ENCODE measurements at regions not wholly inside any gene's neighbourhood (a gene's known extent, or its start where the extent isn't known, plus 50 kb on each side); places are given as distances from the start of the nearest gene placed in this dataset.
"Not testable (repeated sequence)": the region's sequence is repeated elsewhere in the genome, so short reads cannot be mapped to it uniquely, and the experiment has no call there.

DNA sequence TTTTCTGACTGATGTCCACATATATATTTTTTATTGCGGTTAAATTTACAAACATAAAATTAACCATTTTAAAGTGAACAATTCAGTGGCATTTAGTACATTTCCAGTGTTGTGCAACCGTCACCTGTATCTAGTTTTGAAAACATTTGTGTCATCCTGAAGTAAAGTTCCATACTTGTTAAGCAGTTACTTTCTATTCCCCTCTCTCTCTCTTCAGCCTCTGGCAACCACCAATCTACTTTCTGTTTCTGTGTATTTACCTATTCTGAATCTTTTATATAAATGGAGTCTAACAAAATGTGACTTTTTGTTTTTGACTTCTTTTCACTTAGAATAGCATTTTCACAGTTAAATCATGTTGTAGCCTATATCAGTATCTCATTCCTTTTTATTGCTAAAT lies 480.1 kb upstream of the SMARCA2 start:
- no peak overlapping the region for H3K27ac Mint-ChIP-seq
- H3K9me3 Mint-ChIP-seq = peaks cover 0 to 8% (median 0%) of the 10 kb centered on the region in 9 donors
- no peak overlapping the region for H3K4me3 Mint-ChIP-seq
- DNase-seq (no peak), ATAC-seq (no peak)
- H3K36me3 Mint-ChIP-seq = no peaks in the 10 kb centered on the region
- POLR2A ChIA-PET = no interaction called here
- no peaks in the 10 kb centered on the region for H3K4me1 Mint-ChIP-seq
- peaks cover 0 to 11% (median 0%) of the 10 kb centered on the region in 5 donors for H3K27me3 Mint-ChIP-seq

DNA sequence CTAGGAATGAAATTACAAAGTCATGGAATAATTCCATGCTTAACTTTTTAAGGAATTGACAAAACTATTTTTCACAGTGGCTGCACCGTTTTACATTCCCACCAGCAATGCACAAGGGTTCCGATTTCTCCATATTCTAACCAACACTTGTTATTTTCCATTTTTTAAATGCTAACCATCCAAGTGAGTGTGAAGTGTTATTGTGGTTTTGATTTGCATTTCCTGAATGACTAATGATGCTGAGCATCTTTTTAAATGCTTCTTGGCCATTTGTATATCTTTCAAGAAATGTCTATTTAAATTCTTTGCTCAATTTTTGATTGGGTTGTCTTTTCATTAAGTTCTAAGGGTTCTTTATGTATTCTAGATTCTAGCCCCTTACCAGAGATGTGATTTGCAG lies 479.5 kb upstream of the SMARCA2 start:
- POLR2A ChIA-PET = no interaction called here
- no peak for DNase-seq
- peaks cover 0 to 11% (median 0%) of the 10 kb centered on the region in 5 donors for H3K27me3 Mint-ChIP-seq
- no peaks in the 10 kb centered on the region for H3K4me1 Mint-ChIP-seq
- peaks cover 0 to 8% (median 0%) of the 10 kb centered on the region in 9 donors for H3K9me3 Mint-ChIP-seq
- no peak overlapping the region for H3K4me3 Mint-ChIP-seq
- no peaks in the 10 kb centered on the region for H3K36me3 Mint-ChIP-seq
- H3K27ac Mint-ChIP-seq = no peak overlapping the region
- no peak for ATAC-seq

DNA sequence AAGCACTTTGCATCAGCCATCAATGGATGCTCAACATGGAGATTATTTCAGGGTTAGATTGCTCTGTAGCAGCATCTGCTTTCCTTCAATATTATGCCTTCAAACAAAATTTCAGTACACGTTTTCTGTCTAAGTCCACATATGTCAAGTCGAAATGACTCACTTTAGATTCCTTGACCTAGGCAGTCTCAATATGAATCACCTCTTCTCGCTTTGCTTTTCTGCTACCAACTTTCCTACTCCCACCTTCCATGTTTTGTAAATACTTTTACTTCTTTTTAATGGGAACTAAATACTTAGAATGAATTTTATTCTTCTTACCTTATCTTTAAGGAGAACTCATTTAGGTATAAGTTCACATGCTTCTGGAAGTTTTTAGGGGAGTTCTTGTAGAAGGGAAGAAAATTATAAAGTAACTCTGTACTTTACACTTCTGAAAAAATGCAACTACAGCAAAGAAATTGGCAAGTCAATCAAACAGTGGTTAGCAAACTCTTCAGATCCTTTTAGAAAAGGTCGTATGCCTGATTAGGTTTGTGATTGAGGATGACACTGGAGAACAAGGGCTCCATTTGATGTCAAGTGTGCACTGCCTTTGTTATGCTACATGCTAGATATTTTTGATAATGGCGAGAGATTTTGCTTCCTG lies 478.5 kb upstream of the SMARCA2 start:
- Mint-ChIP-seq H3K36me3 (no peaks in the 10 kb centered on the region), H3K9me3 (peaks cover 0 to 8% (median 0%) of the 10 kb centered on the region in 9 donors), H3K27ac (no peak overlapping the region), H3K4me1 (no peaks in the 10 kb centered on the region), H3K4me3 (no peak overlapping the region), H3K27me3 (peaks cover 0 to 11% (median 0%) of the 10 kb centered on the region in 5 donors)
- POLR2A ChIA-PET = no interaction called here
- DNase-seq (no peak), ATAC-seq (no peak)

DNA sequence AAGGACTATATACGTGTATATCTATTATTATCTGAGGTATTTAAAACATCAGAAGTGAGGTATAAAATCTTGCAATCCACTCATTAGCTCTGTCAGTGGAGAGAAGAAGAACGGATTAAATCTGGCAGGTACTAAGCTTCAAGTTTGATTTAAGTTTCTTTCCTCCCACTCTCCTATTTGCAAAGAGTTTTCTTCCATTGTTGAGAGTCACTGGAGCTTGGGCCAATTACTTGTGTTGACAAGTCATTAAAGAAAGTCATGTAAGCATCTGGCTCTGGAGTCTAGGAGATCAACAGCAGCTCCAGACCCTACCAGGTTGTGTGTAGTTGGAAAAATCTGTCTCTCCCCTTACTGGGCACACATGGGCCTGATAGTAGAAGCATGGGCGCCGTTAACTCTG lies 476.8 kb upstream of the SMARCA2 start:
- no peak for DNase-seq
- no peak for ATAC-seq
- H3K27ac Mint-ChIP-seq = no peak overlapping the region
- no peaks in the 10 kb centered on the region for H3K4me1 Mint-ChIP-seq
- peaks cover 0 to 11% (median 0%) of the 10 kb centered on the region in 5 donors for H3K27me3 Mint-ChIP-seq
- no peaks in the 10 kb centered on the region for H3K36me3 Mint-ChIP-seq
- POLR2A ChIA-PET = no interaction called here
- H3K9me3 Mint-ChIP-seq = peaks cover 0 to 17% (median 0%) of the 10 kb centered on the region in 9 donors
- no peak overlapping the region for H3K4me3 Mint-ChIP-seq

DNA sequence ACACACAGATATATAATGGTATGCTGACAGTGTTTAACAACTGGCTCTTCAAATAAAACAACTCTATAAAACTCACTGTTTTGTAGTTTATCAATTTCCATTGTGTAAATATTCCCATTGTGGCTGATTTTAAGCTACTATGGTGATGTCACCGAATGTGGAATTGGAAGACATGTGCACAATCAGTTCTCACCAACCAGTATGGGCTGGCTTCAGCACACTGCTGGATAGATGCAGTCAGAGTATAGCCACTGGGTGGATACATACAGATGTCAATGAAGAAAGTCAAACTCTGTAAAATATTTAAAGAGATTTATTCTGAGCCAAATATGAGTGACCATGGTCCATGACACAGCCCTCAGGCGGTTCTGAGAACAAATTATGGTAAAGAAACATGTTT lies 475.9 kb upstream of the SMARCA2 start:
- POLR2A ChIA-PET = no interaction called here
- Mint-ChIP-seq H3K27ac (no peak overlapping the region), H3K9me3 (peaks cover 0 to 13% (median 0%) of the 10 kb centered on the region in 9 donors), H3K36me3 (no peaks in the 10 kb centered on the region), H3K27me3 (peaks cover 0 to 11% (median 0%) of the 10 kb centered on the region in 5 donors), H3K4me1 (no peaks in the 10 kb centered on the region), H3K4me3 (no peak overlapping the region)
- ATAC-seq = no peak
- DNase-seq = no peak

DNA sequence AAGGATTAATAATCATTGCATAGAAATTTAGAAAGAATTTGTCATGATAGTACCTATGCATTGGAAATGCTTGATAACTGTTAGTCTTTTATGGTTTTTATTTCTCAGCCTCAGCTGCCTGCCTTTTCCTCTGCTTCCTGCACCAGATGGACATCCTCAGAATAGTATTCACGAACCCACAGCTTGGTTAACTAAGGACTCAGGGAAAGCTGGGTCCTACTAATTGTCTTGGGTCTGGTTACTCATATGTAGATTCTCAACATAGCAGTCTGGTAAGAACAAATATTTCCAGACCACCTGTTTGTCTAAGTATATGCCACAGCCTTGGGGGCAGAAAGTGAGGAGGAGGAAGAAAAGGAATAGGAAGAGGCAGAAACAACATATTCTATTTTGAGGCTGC lies 464.5 kb upstream of the SMARCA2 start:
- H3K36me3 Mint-ChIP-seq = no peaks in the 10 kb centered on the region
- POLR2A ChIA-PET = no interaction called here
- ATAC-seq (no peak), DNase-seq (no peak)
- no peak overlapping the region for H3K4me3 Mint-ChIP-seq
- peaks cover 0 to 21% (median 9%) of the 10 kb centered on the region in 5 donors for H3K27me3 Mint-ChIP-seq
- peaks cover 0 to 10% (median 2%) of the 10 kb centered on the region in 9 donors for H3K9me3 Mint-ChIP-seq
- H3K4me1 Mint-ChIP-seq = no peaks in the 10 kb centered on the region
- no peak overlapping the region for H3K27ac Mint-ChIP-seq

DNA sequence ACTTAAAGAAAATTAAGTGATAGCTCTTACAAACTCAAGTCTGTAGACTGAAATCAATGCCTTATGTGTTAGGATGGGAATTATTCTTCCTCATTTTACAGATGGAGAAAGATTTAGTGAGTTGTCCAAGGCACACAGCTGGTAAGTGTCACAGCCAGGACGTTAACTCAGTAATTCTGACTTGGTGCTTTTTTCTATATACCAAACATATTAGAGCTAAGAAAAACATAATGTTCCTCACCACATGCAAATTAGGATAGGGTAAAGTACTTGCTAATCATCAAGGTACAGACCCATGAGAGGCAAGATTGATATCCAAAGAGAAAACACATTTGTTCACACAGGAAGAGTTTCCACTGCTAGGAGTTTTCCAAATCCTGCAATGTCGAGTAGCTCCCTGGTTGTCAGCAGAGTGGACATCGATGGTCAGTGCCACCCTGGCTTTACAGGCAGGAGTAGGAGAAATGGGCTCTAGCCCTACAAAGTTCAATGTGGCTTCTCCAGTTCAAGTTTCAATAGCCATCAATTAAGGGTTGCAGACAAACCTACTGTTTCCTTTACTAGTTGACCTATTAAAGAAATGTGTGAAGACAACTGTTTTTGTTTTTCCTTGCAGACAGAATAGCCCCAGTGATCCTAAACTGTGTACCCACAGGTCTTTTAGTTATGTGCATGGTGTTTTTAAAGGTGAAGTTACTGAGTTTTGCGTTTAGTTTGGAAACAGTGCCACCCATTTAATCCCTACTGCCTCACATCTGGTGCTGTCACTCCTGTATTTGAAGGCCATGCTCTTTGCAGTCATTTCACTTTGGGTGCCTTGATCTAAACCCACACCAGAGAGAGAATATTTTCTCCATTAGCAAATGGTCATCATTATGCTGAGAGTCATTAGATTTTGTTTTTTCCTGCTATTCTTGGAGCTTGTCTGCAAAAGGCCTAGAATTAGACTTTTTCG lies 460.8 kb upstream of the SMARCA2 start:
- no peak overlapping the region for H3K4me3 Mint-ChIP-seq
- H3K4me1 Mint-ChIP-seq = no peaks in the 10 kb centered on the region
- no peaks in the 10 kb centered on the region for H3K36me3 Mint-ChIP-seq
- H3K27ac Mint-ChIP-seq = no peak overlapping the region
- POLR2A ChIA-PET = no interaction called here
- DNase-seq (no peak), ATAC-seq (no peak)
- peaks cover 0 to 19% (median 2%) of the 10 kb centered on the region in 9 donors for H3K9me3 Mint-ChIP-seq
- peaks cover 0 to 25% (median 3%) of the 10 kb centered on the region in 5 donors for H3K27me3 Mint-ChIP-seq

DNA sequence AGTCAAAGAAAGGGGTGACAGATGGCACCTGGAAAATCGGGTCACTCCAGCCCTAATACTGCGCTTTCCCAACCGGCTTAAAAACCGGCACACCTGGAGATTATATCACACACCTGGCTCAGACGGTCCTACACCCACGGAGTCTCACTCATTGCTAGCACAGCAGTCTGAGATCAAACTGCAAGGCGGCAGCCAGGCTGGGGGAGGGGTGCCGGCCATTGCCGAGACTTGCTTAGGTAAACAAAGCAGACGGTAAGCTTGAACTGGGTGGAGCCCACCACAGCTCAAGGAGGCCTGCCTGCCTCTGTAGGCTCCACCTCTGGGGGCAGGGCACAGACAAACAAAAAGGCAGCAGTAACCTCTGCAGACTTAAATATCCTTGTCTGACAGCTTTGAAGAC lies 456.5 kb upstream of the SMARCA2 start:
- Mint-ChIP-seq H3K9me3 (peaks cover 0 to 15% (median 5%) of the 10 kb centered on the region in 9 donors), H3K4me3 (peak overlapping the region in 1 of 10 donors; percentile 24), H3K27me3 (peaks cover 0 to 13% (median 3%) of the 10 kb centered on the region in 5 donors)
- POLR2A ChIA-PET, H3K4me1 Mint-ChIP-seq, H3K36me3 Mint-ChIP-seq, ATAC-seq, H3K27ac Mint-ChIP-seq, DNase-seq: not testable (repeated sequence)

DNA sequence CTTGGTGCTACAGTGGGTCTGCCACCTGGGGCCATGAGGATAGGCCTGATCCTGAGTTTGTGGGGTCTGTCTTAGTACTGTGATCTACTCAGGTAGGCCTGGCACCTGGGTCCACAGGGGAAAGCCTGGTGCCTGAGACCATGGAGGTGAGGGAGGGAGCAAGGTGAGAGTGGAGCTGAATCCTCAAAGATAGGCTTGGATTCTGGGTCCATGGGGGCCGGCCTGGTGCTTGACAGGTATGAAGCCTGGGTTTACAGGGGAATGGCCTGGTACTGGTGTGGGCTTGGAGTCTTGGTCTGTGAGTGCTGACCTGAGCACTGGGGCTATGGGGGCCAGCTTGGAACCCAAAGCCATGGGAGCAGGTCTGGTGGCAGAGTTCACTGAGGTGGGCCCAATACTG lies 439.2 kb upstream of the SMARCA2 start:
- no peaks in the 10 kb centered on the region for H3K4me1 Mint-ChIP-seq
- H3K27me3 Mint-ChIP-seq = peaks cover 0 to 17% (median 6%) of the 10 kb centered on the region in 5 donors
- no peak overlapping the region for H3K4me3 Mint-ChIP-seq
- H3K9me3 Mint-ChIP-seq = peaks cover 0 to 8% (median 0%) of the 10 kb centered on the region in 9 donors
- H3K36me3 Mint-ChIP-seq = peaks cover 0 to 6% (median 0%) of the 10 kb centered on the region in 3 donors
- ATAC-seq (no peak), DNase-seq (no peak)
- H3K27ac Mint-ChIP-seq = no peak overlapping the region
- POLR2A ChIA-PET = no interaction called here

DNA sequence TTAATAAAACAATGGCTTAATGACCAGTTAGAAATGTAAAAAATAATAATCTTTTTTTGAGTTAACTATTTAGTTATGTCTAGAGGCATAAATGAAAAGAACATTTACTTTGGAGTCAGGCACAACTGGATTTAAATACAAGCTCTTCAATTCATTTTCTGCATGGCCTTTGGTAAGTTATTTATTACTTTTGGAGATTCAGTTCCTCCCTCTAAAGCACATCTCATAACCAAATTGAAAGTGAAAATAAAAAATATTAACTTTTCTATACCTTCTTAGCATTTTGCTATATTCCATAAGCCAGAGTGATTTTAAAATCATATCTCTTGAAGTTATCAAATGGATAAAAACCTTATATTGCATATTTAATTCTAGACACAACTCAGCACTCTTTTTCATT lies 434.9 kb upstream of the SMARCA2 start:
- no peak for DNase-seq
- Mint-ChIP-seq H3K27ac (no peak overlapping the region), H3K27me3 (peaks cover 0 to 11% (median 4%) of the 10 kb centered on the region in 5 donors), H3K9me3 (peaks cover 0 to 9% (median 5%) of the 10 kb centered on the region in 9 donors), H3K4me3 (no peak overlapping the region), H3K36me3 (peaks cover 0 to 6% (median 0%) of the 10 kb centered on the region in 3 donors), H3K4me1 (no peaks in the 10 kb centered on the region)
- POLR2A ChIA-PET = no interaction called here
- no peak for ATAC-seq

DNA sequence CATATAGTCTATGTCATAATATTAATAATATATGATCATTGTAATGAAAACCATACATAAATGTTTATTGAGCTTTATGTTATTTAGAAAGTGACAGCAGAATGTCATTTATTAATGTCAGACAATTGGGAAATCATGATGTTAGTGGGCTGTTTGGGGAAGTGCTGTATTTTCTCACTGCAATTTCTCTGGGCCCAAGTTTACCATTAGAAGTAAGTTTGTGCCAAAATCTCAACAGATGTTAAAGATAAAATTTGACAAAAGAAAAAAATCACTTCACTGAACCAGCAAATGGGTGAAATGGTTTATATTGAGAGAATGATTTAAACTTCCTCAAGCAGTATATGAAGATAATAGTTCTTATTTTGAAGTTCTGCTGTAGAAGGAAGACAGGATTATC lies 433.2 kb upstream of the SMARCA2 start:
- Mint-ChIP-seq H3K27me3 (peaks cover 0 to 7% (median 0%) of the 10 kb centered on the region in 5 donors), H3K36me3 (peaks cover 0 to 4% (median 0%) of the 10 kb centered on the region in 3 donors), H3K9me3 (peaks cover 0 to 11% (median 9%) of the 10 kb centered on the region in 9 donors), H3K4me3 (no peak overlapping the region), H3K27ac (no peak overlapping the region), H3K4me1 (no peaks in the 10 kb centered on the region)
- ATAC-seq (no peak), DNase-seq (no peak)
- POLR2A ChIA-PET = no interaction called here

DNA sequence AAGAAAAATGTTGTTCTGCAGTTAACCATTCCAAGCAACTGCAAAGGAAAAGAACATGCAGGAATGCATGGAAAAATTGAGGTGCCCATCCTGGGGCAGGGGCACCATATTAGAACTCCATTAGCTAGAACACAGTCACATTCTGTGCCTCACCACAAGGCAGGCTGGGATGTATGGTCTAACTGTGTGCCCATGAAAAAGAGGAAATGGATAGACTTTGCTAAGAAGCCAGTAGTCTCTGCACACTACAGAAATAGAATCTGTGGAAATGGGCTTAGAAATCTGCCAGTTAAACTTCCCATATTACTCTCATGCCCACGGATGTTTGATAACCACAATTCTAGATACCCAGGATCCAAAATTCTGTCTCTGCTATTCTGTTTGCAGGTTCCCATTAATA lies 423.8 kb upstream of the SMARCA2 start:
- no peak for ATAC-seq
- POLR2A ChIA-PET = no interaction called here
- H3K27ac Mint-ChIP-seq = no peak overlapping the region
- no peak overlapping the region for H3K4me3 Mint-ChIP-seq
- no peak for DNase-seq
- H3K36me3 Mint-ChIP-seq = no peaks in the 10 kb centered on the region
- no peaks in the 10 kb centered on the region for H3K4me1 Mint-ChIP-seq
- peaks cover 7 to 21% (median 10%) of the 10 kb centered on the region in 5 donors for H3K27me3 Mint-ChIP-seq
- peaks cover 0 to 24% (median 5%) of the 10 kb centered on the region in 9 donors for H3K9me3 Mint-ChIP-seq

DNA sequence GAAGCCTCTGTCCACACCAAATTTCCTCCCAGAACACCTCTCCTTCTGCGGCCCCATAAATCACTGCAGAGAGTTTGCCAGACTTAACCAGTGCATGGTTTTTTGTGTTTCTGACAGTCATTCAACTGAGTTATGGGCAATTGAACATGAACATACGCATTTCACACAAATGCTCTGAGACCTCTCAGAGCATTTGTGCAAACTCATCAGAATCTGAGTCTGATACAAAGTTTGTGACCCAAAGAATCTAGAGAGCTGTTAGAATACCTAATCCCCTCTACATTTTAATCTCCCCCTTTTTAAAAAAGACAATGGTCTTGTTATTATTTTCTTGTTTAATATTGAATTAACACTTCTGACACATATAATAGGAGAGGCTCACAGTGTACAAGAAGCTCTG lies 416.9 kb upstream of the SMARCA2 start:
- no peak overlapping the region for H3K4me3 Mint-ChIP-seq
- DNase-seq = no peak
- H3K9me3 Mint-ChIP-seq = no peaks in the 10 kb centered on the region
- H3K27ac Mint-ChIP-seq = no peak overlapping the region
- H3K4me1 Mint-ChIP-seq = no peaks in the 10 kb centered on the region
- no peak for ATAC-seq
- POLR2A ChIA-PET = no interaction called here
- peaks cover 2 to 16% (median 6%) of the 10 kb centered on the region in 5 donors for H3K27me3 Mint-ChIP-seq
- H3K36me3 Mint-ChIP-seq = no peaks in the 10 kb centered on the region

Measured in naive thymus-derived CD8-positive, alpha-beta T cell (primary cell).